ENCODE measurements at regions not wholly inside any gene's neighbourhood (a gene's known extent, or its start where the extent isn't known, plus 50 kb on each side); places are given as distances from the start of the nearest gene placed in this dataset.

DNA sequence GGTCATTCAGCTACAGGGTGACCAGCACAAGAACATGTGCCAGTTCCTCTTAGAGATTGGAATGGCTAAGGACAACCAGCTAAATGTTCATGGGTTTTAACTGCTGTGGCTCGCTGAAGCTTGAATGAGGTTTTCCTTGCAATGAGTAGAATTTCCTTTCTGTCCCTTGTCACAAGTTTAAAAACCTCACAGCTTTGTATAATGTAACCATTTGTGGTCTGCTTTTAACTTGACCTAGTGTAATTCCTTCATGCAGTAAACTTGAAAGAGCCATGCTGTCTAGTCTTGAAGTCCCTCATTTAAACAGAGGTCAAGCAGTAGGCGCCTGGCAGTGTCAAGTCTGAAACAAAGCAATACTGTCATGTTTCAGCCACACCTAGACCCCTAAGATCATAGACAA, 181.3 kb upstream of the DMRT1 start:
- Histone ChIP-seq H3K27me3 (ENCODE audit: low read depth, low read length) (no peaks in the 10 kb centered on the region), H3K4me3 (ENCODE audit: low read length) (no peak overlapping the region), H3K4me2 (ENCODE audit: low read length) (no peak overlapping the region), H3K4me1 (ENCODE audit: low read length) (peaks cover 11% of the 10 kb centered on the region), H4K20me1 (ENCODE audit: insufficient read depth, low read length) (no peaks in the 10 kb centered on the region), H3K9ac (ENCODE audit: low read length) (no peak overlapping the region), H3K36me3 (replicated peaks; ENCODE audit: low read depth, low read length) (no peaks in the 10 kb centered on the region), H3K27ac (ENCODE audit: low read length) (no peak overlapping the region), H3K79me2 (ENCODE audit: low read length) (no peaks in the 10 kb centered on the region), H2AFZ (ENCODE audit: low read depth, low read length) (no peak overlapping the region), H3K9me3 (ENCODE audit: insufficient read depth, low read length) (no peaks in the 10 kb centered on the region)
- TF ChIP-seq EZH2phosphoT487 (IDR thresholded peaks at IDR 0.05; ENCODE audit: low read depth) (no peak), CTCF (IDR thresholded peaks at IDR 0.05; ENCODE audit: low read depth, low read length) (no peak)

DNA sequence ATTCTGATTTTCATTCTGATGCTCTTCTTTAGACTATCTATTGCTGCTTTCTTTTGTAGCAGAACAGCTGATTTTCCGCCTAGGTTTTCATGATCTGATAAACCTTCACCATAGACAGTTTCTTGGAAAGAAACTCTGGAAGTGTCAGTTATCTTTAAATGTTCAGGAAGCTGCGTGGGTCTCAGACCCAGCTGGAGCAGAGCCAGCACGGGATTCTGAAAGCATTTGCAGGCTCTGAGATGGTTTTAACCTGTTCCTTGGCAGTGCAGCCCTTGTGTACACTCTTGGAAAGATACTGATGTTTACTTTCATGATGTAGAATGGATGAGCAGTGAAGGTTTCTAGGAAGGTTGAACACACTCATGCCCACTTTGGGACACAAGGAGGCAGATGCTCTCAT, 178.0 kb upstream of the DMRT1 start:
- Histone ChIP-seq H3K79me2 (ENCODE audit: low read length) (no peaks in the 10 kb centered on the region), H3K36me3 (replicated peaks; ENCODE audit: low read depth, low read length) (no peaks in the 10 kb centered on the region), H3K9me3 (ENCODE audit: insufficient read depth, low read length) (no peaks in the 10 kb centered on the region), H2AFZ (ENCODE audit: low read depth, low read length) (no peak overlapping the region), H3K27me3 (ENCODE audit: low read depth, low read length) (no peaks in the 10 kb centered on the region), H3K27ac (ENCODE audit: low read length) (no peak overlapping the region), H3K9ac (ENCODE audit: low read length) (no peak overlapping the region), H3K4me3 (ENCODE audit: low read length) (no peak overlapping the region), H4K20me1 (ENCODE audit: insufficient read depth, low read length) (no peaks in the 10 kb centered on the region), H3K4me1 (ENCODE audit: low read length) (peaks cover 7% of the 10 kb centered on the region), H3K4me2 (ENCODE audit: low read length) (no peak overlapping the region)
- TF ChIP-seq CTCF (IDR thresholded peaks at IDR 0.05; ENCODE audit: low read depth, low read length) (no peak), EZH2phosphoT487 (IDR thresholded peaks at IDR 0.05; ENCODE audit: low read depth) (no peak)

- Histone ChIP-seq H3K4me3 (ENCODE audit: low read length) (no peak overlapping the region), H3K27ac (ENCODE audit: low read length) (no peak overlapping the region), H3K4me2 (ENCODE audit: low read length) (no peak overlapping the region), H4K20me1 (ENCODE audit: insufficient read depth, low read length) (no peaks in the 10 kb centered on the region), H2AFZ (ENCODE audit: low read depth, low read length) (no peak overlapping the region), H3K36me3 (replicated peaks; ENCODE audit: low read depth, low read length) (no peaks in the 10 kb centered on the region), H3K27me3 (ENCODE audit: low read depth, low read length) (no peaks in the 10 kb centered on the region), H3K9me3 (ENCODE audit: insufficient read depth, low read length) (no peaks in the 10 kb centered on the region), H3K9ac (ENCODE audit: low read length) (no peak overlapping the region), H3K4me1 (ENCODE audit: low read length) (peaks cover 7% of the 10 kb centered on the region), H3K79me2 (ENCODE audit: low read length) (no peaks in the 10 kb centered on the region)
- no peak for TF ChIP-seq EZH2phosphoT487 (IDR thresholded peaks at IDR 0.05; ENCODE audit: low read depth)
- TF ChIP-seq CTCF (IDR thresholded peaks at IDR 0.05; ENCODE audit: low read depth, low read length), result no peak
Measured at GRCh38 chr9:665296-665695, 176.2 kb upstream of the DMRT1 start.

DNA sequence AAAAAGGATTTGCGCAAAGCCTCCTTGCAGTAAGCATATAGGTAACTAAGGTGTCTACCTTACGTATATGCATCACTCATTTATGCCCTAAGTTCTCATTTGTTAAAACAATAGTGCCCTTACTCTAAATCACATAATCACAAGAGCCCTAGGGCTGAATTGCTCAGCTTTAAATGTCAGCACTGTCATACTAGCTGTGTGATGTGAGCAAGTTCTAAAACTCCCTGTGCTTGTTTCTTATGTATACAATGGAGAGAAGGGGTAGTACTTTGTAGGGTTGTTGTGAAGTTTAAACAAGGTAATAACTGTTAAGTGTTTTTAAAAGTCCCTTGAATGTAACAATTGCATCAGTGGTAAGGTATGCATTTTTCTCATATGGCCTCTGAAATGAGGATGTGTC, 169.5 kb upstream of the DMRT1 start:
- H3K27ac ChIP-seq (ENCODE audit: low read length), result no peak overlapping the region
- H4K20me1 ChIP-seq (ENCODE audit: insufficient read depth, low read length), result no peaks in the 10 kb centered on the region
- no peak overlapping the region for H2AFZ ChIP-seq (ENCODE audit: low read depth, low read length)
- no peak overlapping the region for H3K4me2 ChIP-seq (ENCODE audit: low read length)
- TF ChIP-seq EZH2phosphoT487 (IDR thresholded peaks at IDR 0.05; ENCODE audit: low read depth) (no peak), CTCF (IDR thresholded peaks at IDR 0.05; ENCODE audit: low read depth, low read length) (no peak)
- no peak overlapping the region for H3K4me3 ChIP-seq (ENCODE audit: low read length)
- H3K9me3 ChIP-seq (ENCODE audit: insufficient read depth, low read length), result no peaks in the 10 kb centered on the region
- H3K36me3 ChIP-seq (replicated peaks; ENCODE audit: low read depth, low read length), result no peaks in the 10 kb centered on the region
- H3K27me3 ChIP-seq (ENCODE audit: low read depth, low read length), result no peaks in the 10 kb centered on the region
- no peak overlapping the region for H3K9ac ChIP-seq (ENCODE audit: low read length)
- 0 out of 2 replicates have a peak, but pooled peaks cover under 1% of the 10 kb centered on the region for H3K4me1 ChIP-seq (ENCODE audit: low read length)
- no peaks in the 10 kb centered on the region for H3K79me2 ChIP-seq (ENCODE audit: low read length)

Measured in OCI-LY3 (cell line).